Right forelimb (tissue), 1 donor: ENCODE measurements at regions not wholly inside any gene's neighbourhood (a gene's known extent, or its start where the extent isn't known, plus 50 kb on each side); places are given as distances from the start of the nearest gene placed in this dataset.
A peak's percentile ranks its signal among the peaks of the same experiment; 100 is the strongest.
"Not testable (repeated sequence)": the region's sequence is repeated elsewhere in the genome, so short reads cannot be mapped to it uniquely, and the experiment has no call there.

Experiments used
- DNase-seq: peaks from one replicate; pipeline ENCODE4 v3.0.0-alpha.2; 2018

DNA sequence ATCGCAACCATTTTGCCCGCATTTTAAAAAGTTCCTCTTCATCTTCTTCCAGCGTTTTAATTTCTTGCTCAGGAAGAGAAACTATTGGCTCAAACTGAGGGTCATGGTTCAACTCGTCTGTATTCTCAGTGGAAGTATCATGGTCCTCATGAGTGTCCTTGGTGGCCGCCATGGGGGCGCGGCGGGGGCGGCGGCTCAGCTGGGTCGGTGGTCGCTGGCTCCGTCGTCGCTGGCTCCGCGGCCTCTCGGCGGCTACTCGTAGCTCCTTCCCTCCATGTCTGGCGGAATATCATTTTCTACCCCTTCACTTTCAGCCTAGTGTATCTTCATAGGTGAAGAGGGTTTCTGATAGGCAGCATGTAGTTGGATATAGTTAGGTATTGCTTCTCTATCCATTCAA is 492.0 kb upstream of the MAGEB18 start:
- DNase-seq = no peak

GRCh38 chrX:25648790-25649189 is 489.4 kb upstream of the MAGEB18 start:
- no peak for DNase-seq

GRCh38 chrX:25650216-25650820 is 487.8 kb upstream of the MAGEB18 start:
- DNase-seq = no peak

- no peak for DNase-seq
Measured at GRCh38 chrX:25659317-25659716, 478.8 kb upstream of the MAGEB18 start.

GRCh38 chrX:25663701-25664100 is 474.4 kb upstream of the MAGEB18 start:
- DNase-seq = no peak

GRCh38 chrX:25665431-25665830 is 472.7 kb upstream of the MAGEB18 start:
- no peak for DNase-seq

GRCh38 chrX:25667681-25668080 is 470.5 kb upstream of the MAGEB18 start:
- DNase-seq = no peak

DNA sequence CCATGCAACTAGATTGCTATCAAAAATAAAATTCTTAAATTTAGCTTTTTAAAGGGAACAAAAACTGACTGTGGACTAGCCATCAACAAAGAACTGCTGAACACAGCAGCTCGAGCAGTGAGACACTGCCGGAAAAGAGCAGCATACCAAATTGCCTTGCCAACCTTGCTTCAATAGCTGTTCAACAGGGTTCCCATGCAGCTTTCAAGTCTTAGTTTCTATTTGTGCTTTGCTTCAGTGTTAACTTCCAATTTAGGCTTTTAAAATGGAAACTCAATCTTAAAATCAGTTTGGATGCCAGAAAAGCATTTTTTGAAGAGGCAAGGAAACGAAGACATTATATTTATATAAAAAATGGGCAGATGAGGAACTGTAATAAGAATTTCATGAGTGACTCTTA is 463.4 kb upstream of the MAGEB18 start:
- DNase-seq = no peak

- DNase-seq = no peak
Measured at GRCh38 chrX:25701876-25702275, 436.3 kb upstream of the MAGEB18 start.

DNA sequence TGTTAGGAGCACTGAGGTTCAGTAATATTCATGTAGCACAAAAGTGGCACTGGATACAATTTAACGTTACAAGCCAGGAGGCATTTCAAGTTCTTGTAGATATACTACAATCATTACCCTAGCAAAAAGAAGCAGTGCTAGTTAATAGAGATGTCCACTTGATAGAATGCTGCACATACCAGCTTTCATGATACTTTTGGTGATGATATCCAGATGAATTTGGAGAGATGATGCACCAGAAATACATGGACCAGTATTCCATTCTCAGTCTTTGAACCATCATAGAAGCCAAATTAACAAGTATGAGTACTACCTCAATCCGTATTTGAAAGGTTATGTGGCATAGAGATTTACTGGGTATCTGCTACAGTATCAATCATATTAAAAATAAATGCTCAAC is 421.0 kb upstream of the MAGEB18 start:
- DNase-seq = no peak

DNA sequence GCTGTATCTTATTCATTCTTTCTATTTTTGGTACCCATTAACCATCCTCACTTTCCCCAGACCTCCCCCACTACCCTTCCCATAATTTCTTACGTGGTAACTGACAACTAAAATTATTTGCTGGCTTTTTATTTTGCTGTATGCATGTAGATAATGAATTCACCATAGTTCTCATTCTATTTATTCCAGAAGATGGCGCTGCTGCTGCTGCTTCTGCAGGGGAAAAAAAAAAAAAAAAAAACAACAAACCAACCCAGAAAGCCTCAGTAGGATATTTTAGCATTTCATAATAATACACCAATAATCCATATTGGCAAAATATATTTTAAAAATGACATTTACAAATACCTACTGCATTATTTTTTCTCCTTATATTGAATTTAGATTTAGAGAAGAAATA is 416.6 kb upstream of the MAGEB18 start:
- DNase-seq = no peak

DNA sequence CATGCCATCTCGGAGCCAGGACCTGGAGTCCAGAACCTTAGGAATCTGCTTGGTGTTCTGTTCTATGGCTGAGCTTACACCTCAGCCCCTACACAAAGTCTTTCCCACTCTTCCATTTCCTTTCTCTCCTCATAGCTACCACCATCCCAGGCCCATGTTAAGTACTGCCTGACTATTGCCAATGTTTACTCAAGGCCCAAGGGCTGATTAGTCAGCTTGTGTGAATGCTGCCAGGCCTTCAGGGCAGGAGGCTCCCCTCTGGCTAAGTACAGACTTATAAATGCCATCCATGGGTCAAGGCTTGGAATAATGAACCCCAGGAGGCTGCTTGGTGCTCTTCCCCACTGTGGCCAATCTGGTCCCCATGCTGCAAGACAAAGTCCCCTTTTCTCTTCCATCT is 411.6 kb upstream of the MAGEB18 start:
- no peak for DNase-seq

DNA sequence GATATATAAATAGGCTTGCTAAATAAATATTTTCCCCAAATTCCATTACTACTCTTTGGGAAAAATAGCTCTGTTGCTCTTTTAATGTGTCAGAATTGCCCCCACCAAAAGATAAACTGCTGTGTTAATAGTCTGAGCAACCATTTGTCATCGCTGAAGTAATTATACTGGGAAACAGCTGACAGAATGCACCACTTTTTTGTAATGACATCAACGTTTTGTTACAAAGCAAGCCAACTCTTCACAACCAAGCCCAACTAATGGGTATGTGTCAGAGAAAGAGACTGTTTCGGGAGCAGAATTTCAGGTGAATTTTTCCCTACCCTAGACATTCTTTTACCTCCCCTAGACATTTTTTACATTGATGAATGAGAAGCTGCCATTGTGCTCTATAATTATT is 405.0 kb upstream of the MAGEB18 start:
- DNase-seq = no peak

DNA sequence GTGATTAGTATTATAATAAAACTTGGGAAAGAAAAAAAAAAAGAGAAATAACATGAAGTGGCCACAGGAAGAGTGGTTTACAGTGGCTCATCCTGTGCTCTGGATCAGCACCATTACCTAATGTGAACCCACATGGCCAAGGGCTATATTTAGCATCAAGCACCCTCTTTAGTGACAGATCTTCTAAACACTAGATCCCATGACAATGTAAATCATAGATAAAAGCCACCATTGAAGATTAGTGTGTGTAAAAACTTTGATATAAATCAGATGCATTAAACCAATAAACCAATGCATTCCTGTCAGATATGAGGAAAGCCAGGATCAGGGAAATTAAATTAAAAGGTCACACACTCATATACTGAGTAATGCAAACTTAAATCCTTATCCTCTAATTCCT is 400.6 kb upstream of the MAGEB18 start:
- no peak for DNase-seq

- no peak for DNase-seq
Measured at GRCh38 chrX:25742334-25742733, 395.8 kb upstream of the MAGEB18 start.

GRCh38 chrX:25754399-25754798 is 383.7 kb upstream of the MAGEB18 start:
- no peak for DNase-seq

GRCh38 chrX:25755194-25755593 is 382.9 kb upstream of the MAGEB18 start:
- peak; percentile 36 for DNase-seq

GRCh38 chrX:25762656-25763055 is 375.5 kb upstream of the MAGEB18 start:
- DNase-seq = no peak

DNA sequence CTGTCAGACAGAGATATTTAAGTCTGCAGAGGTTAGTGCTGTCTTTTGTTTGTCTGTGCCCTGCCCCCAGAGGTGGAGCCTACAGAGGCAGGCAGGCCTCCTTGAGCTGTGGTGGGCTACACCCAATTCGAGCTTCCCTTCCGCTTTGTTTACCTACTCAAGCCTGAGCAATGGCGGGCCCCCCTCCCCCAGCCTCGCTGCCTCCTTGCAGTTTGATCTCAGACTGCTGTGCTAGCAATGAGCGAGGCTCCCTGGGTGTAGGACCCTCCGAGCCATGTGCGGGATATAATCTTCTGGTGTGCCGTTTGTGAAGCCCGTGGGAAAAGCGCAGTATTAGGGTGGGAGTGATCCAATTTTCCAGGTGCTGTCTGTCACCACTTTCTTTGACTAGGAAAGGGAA is 366.3 kb upstream of the MAGEB18 start:
- not testable (repeated sequence) for DNase-seq

DNA sequence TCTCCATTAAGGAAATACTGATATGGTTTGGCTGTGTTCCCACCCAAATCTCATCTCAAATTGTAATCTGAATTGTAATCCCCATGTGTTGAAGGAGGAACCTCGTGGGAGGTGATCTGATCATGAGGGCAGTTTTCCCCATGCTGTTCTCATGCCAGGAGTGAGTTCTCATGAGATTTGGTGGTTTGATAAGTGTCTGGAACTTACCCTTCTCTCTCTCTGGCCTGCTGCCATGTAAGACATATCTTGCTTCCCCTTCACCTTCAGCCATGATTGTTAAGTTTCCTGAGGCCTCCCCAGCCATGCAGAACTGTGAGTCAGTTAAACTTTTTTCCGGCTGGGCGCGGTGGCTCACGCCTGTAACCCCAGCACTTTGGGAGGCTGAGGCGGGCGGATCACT is 340.3 kb upstream of the MAGEB18 start:
- not testable (repeated sequence) for DNase-seq

- DNase-seq = no peak
Measured at GRCh38 chrX:25805744-25806143, 332.4 kb upstream of the MAGEB18 start.

DNA sequence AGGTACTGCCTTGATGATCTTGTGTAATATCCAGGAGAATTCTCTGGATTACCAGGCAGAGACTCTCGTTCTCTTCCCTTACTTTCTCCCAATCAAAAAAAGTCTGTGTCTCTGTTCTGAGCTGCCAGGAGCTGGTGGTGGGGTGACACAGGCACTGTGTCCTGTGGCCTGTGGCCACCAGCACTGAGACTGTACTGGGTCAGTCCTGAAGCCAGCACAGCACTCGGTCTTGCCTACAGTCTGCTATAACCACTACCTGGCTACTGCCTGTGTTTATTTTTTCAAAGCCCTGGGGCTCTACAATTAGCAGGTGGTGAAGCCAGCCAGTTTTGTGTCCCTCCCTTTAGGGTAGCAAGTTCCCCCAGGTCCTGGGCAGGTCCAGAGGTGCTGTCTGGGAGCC is 331.1 kb upstream of the MAGEB18 start:
- no peak for DNase-seq

DNA sequence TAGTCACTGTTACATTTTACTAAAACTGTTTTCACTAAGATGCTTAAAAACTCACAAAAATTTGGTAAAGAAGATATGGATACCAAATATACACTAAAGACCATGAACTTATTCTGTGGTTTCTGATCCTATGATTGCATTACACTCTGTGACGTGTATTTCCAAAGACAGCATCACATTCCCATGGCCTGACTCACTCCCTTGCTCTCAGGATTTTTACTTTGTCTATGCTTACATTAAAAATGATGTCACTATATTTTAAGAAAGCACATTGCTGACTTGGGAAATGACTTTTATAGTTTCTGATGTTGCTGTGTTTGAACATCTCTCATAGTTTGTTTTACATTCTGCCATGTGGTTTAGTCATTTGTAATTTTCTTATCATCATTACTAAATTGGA is 327.9 kb upstream of the MAGEB18 start:
- no peak for DNase-seq

GRCh38 chrX:25819879-25820278 is 318.3 kb upstream of the MAGEB18 start:
- no peak for DNase-seq

DNA sequence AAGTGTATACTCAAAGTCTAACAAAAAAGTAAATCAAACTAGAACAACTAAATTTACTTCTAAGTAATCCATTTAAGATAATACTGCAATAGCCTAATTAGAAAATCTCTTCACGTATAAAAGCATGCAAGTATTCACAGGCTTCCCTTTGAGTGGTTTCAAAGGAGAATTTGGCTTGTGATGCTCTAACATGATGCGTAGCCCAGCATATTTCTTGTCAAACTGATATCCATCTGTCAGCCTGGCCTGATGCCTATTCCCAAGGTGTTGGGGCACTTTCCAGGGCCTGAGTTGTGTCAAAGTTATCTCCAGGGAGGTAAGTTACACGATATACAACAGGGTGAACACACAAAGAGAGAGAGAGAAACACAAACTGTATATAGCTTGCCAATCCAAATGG is 287.0 kb upstream of the MAGEB18 start:
- peak; percentile 35 for DNase-seq

DNA sequence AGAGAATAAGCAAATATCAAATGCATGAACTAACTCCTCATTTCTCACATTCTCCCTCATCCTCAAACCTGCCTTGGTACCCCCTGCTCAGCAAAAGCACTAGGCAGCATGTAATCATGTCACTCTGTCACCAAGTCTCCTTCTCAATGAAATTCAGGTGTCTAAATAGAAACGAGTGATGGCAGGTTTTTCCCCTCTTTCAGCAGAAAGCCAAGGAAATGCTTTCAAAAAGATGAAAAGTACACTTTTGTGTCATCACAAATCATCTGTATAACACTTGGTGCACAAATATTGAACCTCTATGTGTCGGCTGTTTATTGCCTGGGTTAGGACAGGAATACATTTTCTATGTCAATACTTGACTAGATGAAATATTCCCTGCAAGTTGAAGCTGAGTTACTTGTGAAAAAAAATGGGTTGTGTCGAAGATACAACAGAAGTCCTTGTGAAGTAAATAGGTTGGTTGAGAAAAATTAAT is 285.1 kb upstream of the MAGEB18 start:
- DNase-seq = no peak
